K562 (cell line): ENCODE measurements at regions not wholly inside any gene's neighbourhood (a gene's known extent, or its start where the extent isn't known, plus 50 kb on each side); places are given as distances from the start of the nearest gene placed in this dataset.

ENCODE experiments used
- GABPB2 ChIP-seq: fragments of 250-450 bp; sonication (Bioruptor Pico); conservative IDR thresholded peaks from 2 replicates; pipeline ENCODE4 v1.5.1; 2021; ENCODE audit warnings: mild to moderate bottlenecking
- MXI1 ChIP-seq: IDR thresholded peaks from 2 replicates; pipeline ENCODE4 v1.6.1; 2011; ENCODE audit warnings: low read depth, mild to moderate bottlenecking, improper control_type of control experiment, low read length
- POLR2A ChIP-seq: fragments of 450-650 bp; conservative IDR thresholded peaks from 2 replicates; pipeline ENCODE4 v1.6.1; 2016
- SREBF1 ChIP-seq: fragments of 150-350 bp; IDR thresholded peaks from 2 replicates; pipeline ENCODE4 v1.6.1; 2014; ENCODE audit warnings: antibody characterized with exemption, low read depth, low read length, borderline replicate concordance
- TF ChIP-seq, protein P1 (sequence below): sonication (generic); formaldehyde crosslinking; IDR thresholded peaks from 2 replicates; pipeline ENCODE4 v1.8.0; 2023; ENCODE audit warnings: mild to moderate bottlenecking, missing genetic modification reagents
- TF ChIP-seq, protein P2 (sequence below), 3 experiments: IDR thresholded peaks in 2 of 3; conservative IDR thresholded peaks in 1 of 3; 2 replicates each; pipeline ENCODE4 v1.5.1; 2011 to 2012; ENCODE audit warnings: low read length in 3 of 3, mild to moderate bottlenecking in 3 of 3, control low read depth in 2 of 3, improper control_type of control experiment in 1 of 3, inconsistent platforms in 1 of 3, low read depth in 1 of 3, mixed read lengths in 1 of 3, moderate library complexity in 1 of 3; ENCODE audit not compliant: insufficient read depth in 2 of 3

DNA sequence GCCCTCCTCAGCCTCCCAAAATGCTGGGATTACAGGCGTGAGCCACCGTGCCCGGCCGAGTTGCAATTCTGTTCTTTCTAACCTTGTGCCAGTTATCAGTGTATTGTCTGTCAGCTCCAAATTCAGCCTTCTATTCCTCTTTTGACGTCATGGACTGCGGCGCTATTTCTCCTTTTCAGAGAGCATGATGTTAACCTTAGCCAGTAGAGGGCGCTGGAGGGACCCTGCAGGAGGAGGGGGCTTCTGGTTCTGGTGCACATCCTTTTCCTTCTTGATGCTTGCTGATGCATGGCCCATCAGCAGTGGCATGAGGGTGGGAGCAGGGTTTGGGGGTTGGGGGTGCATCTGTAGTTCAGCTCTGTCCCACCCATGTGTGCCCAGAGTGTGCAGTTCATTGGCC is 179.3 kb upstream of the RMST start:
- no peak for TF ChIP-seq POLR2A
- TF ChIP-seq, protein P1, sequence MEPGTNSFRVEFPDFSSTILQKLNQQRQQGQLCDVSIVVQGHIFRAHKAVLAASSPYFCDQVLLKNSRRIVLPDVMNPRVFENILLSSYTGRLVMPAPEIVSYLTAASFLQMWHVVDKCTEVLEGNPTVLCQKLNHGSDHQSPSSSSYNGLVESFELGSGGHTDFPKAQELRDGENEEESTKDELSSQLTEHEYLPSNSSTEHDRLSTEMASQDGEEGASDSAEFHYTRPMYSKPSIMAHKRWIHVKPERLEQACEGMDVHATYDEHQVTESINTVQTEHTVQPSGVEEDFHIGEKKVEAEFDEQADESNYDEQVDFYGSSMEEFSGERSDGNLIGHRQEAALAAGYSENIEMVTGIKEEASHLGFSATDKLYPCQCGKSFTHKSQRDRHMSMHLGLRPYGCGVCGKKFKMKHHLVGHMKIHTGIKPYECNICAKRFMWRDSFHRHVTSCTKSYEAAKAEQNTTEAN (CRISPR knock-in tag) = no peak
- no peak for TF ChIP-seq MXI1
- TF ChIP-seq, protein P2, sequence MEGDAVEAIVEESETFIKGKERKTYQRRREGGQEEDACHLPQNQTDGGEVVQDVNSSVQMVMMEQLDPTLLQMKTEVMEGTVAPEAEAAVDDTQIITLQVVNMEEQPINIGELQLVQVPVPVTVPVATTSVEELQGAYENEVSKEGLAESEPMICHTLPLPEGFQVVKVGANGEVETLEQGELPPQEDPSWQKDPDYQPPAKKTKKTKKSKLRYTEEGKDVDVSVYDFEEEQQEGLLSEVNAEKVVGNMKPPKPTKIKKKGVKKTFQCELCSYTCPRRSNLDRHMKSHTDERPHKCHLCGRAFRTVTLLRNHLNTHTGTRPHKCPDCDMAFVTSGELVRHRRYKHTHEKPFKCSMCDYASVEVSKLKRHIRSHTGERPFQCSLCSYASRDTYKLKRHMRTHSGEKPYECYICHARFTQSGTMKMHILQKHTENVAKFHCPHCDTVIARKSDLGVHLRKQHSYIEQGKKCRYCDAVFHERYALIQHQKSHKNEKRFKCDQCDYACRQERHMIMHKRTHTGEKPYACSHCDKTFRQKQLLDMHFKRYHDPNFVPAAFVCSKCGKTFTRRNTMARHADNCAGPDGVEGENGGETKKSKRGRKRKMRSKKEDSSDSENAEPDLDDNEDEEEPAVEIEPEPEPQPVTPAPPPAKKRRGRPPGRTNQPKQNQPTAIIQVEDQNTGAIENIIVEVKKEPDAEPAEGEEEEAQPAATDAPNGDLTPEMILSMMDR (IDR thresholded peaks at IDR 0.05 in 2 of 3, conservative IDR thresholded peaks at IDR 0.05 in 1 of 3; ENCODE audit: insufficient read depth in 2 of 3, low read depth in 1 of 3, low read length in 3 of 3) = peak; percentile 40 to 72 (median 45); a peak in 4 of 6 replicates
- TF ChIP-seq SREBF1 = no peak
- TF ChIP-seq GABPB2 = no peak
